GM21576 (cell line): ENCODE measurements at regions not wholly inside any gene's neighbourhood (a gene's known extent, or its start where the extent isn't known, plus 50 kb on each side); places are given as distances from the start of the nearest gene placed in this dataset.

Experiments
- ATAC-seq: cut with Tn5 transposase; IDR thresholded peaks from one replicate; pipeline ENCODE4 v1.9.1; 2021; ENCODE audit warnings: mild to moderate bottlenecking, moderate library complexity; ENCODE audit not compliant: unreplicated experiment

GRCh38 chr10:113407218-113407617 lies 145.6 kb upstream of the HABP2 start:
- no peak for ATAC-seq

GRCh38 chr10:113409175-113409574 lies 143.7 kb upstream of the HABP2 start:
- ATAC-seq = no peak

- no peak for ATAC-seq
Observed at GRCh38 chr10:113410618-113411017, 142.2 kb upstream of the HABP2 start.

- no peak for ATAC-seq
Observed at GRCh38 chr10:113411456-113411855, 141.4 kb upstream of the HABP2 start.

GRCh38 chr10:113412161-113412560 lies 140.7 kb upstream of the HABP2 start:
- no peak for ATAC-seq

- no peak for ATAC-seq
Observed at GRCh38 chr10:113414543-113414942, 138.3 kb upstream of the HABP2 start.

- ATAC-seq = no peak
Observed at GRCh38 chr10:113415246-113415645, 137.6 kb upstream of the HABP2 start.

GRCh38 chr10:113420057-113420732 lies 132.7 kb upstream of the HABP2 start:
- no peak for ATAC-seq

- no peak for ATAC-seq
Observed at GRCh38 chr10:113420733-113421675, 131.8 kb upstream of the HABP2 start.

GRCh38 chr10:113422371-113422770 lies 130.5 kb upstream of the HABP2 start:
- ATAC-seq = no peak

GRCh38 chr10:113423981-113424721 lies 128.7 kb upstream of the HABP2 start:
- ATAC-seq = no peak

GRCh38 chr10:113425008-113425407 lies 127.8 kb upstream of the HABP2 start:
- ATAC-seq = no peak

GRCh38 chr10:113425541-113425951 lies 127.3 kb upstream of the HABP2 start:
- ATAC-seq = no peak

- no peak for ATAC-seq
Observed at GRCh38 chr10:113426181-113426877, 126.5 kb upstream of the HABP2 start.

GRCh38 chr10:113427236-113427735 lies 125.6 kb upstream of the HABP2 start:
- ATAC-seq = no peak

- no peak for ATAC-seq
Observed at GRCh38 chr10:113427811-113428558, 124.9 kb upstream of the HABP2 start.

- no peak for ATAC-seq
Observed at GRCh38 chr10:113430634-113431397, 122.0 kb upstream of the HABP2 start.

GRCh38 chr10:113431398-113432160 lies 121.3 kb upstream of the HABP2 start:
- ATAC-seq = no peak
